Omental fat pad (tissue), 3 donors: ENCODE measurements at regions not wholly inside any gene's neighbourhood (a gene's known extent, or its start where the extent isn't known, plus 50 kb on each side); places are given as distances from the start of the nearest gene placed in this dataset.
"Not testable (repeated sequence)": the region's sequence is repeated elsewhere in the genome, so short reads cannot be mapped to it uniquely, and the experiment has no call there.

Experiments used
- ATAC-seq: fragments of 150-250 bp; one replicate; pipeline ENCODE4 v1.9.1; 2016; ENCODE audit warnings: mild to moderate bottlenecking, moderate library complexity; ENCODE audit not compliant: low FRiP score
- DNase-seq: peaks from one replicate; pipeline ENCODE4 v3.0.0-alpha.2; 2019; ENCODE audit warnings: low spot score
- CTCF ChIP-seq, 3 donors: fragments of 450-650 bp; IDR thresholded peaks; one replicate each; pipeline ENCODE4 v1.5.1; 2016 to 2017; ENCODE audit warnings: antibody characterized with exemption in 3 of 3, mild to moderate bottlenecking in 3 of 3, moderate library complexity in 2 of 3

- DNase-seq (no peak), ATAC-seq (no peak)
- no peak for TF ChIP-seq CTCF (IDR thresholded peaks at IDR 0.05)
Observed at GRCh38 chr15:96966554-96966953, 636.1 kb downstream of the NR2F2 start.

- DNase-seq (no peak), ATAC-seq (no peak)
- no peak for TF ChIP-seq CTCF (IDR thresholded peaks at IDR 0.05)
Observed at GRCh38 chr15:96969732-96970710, 639.5 kb downstream of the NR2F2 start.

- DNase-seq (no peak), ATAC-seq (no peak)
- TF ChIP-seq CTCF (IDR thresholded peaks at IDR 0.05) = no peak
Observed at GRCh38 chr15:96972201-96972600, 641.7 kb downstream of the NR2F2 start.

- no peak for ATAC-seq
- no peak for DNase-seq
- no peak for TF ChIP-seq CTCF (IDR thresholded peaks at IDR 0.05)
Observed at GRCh38 chr15:96974761-96975160, 644.3 kb downstream of the NR2F2 start.

GRCh38 chr15:96977886-96978285 is 647.4 kb downstream of the NR2F2 start:
- DNase-seq (no peak), ATAC-seq (no peak)
- TF ChIP-seq CTCF (IDR thresholded peaks at IDR 0.05) = no peak

- ATAC-seq = no peak
- no peak for DNase-seq
- no peak for TF ChIP-seq CTCF (IDR thresholded peaks at IDR 0.05)
Observed at GRCh38 chr15:96978937-96979473, 648.5 kb downstream of the NR2F2 start.

GRCh38 chr15:96984121-96984671 is 653.7 kb downstream of the NR2F2 start:
- not testable (repeated sequence) for ATAC-seq, DNase-seq
